GM19463 (cell line): ENCODE measurements at regions not wholly inside any gene's neighbourhood (a gene's known extent, or its start where the extent isn't known, plus 50 kb on each side); places are given as distances from the start of the nearest gene placed in this dataset.

Source experiments
- ATAC-seq: cut with Tn5 transposase; IDR thresholded peaks from one replicate; pipeline ENCODE4 v1.9.1; 2021; ENCODE audit warnings: mild to moderate bottlenecking, moderate library complexity; ENCODE audit not compliant: unreplicated experiment

GRCh38 chr5:98573834-98574320 is 199.6 kb upstream of the RGMB start:
- ATAC-seq, result no peak

- no peak for ATAC-seq
Observed at GRCh38 chr5:98576275-98576674, 197.2 kb upstream of the RGMB start.

GRCh38 chr5:98578438-98578837 is 195.0 kb upstream of the RGMB start:
- ATAC-seq, result no peak

GRCh38 chr5:98581112-98581997 is 192.1 kb upstream of the RGMB start:
- ATAC-seq, result no peak

GRCh38 chr5:98583586-98583985 is 189.9 kb upstream of the RGMB start:
- ATAC-seq, result no peak

- ATAC-seq, result no peak
Observed at GRCh38 chr5:98585661-98586310, 187.7 kb upstream of the RGMB start.

- no peak for ATAC-seq
Observed at GRCh38 chr5:98586581-98586980, 186.9 kb upstream of the RGMB start.

- no peak for ATAC-seq
Observed at GRCh38 chr5:98587166-98587565, 186.3 kb upstream of the RGMB start.

- ATAC-seq, result no peak
Observed at GRCh38 chr5:98588215-98588614, 185.2 kb upstream of the RGMB start.

- no peak for ATAC-seq
Observed at GRCh38 chr5:98593418-98593817, 180.0 kb upstream of the RGMB start.

GRCh38 chr5:98594098-98594497 is 179.4 kb upstream of the RGMB start:
- no peak for ATAC-seq

- no peak for ATAC-seq
Observed at GRCh38 chr5:98599016-98599415, 174.4 kb upstream of the RGMB start.

GRCh38 chr5:98602534-98603112 is 170.8 kb upstream of the RGMB start:
- no peak for ATAC-seq

GRCh38 chr5:98603456-98603855 is 170.0 kb upstream of the RGMB start:
- ATAC-seq, result no peak

- no peak for ATAC-seq
Observed at GRCh38 chr5:98604301-98604700, 169.2 kb upstream of the RGMB start.

- no peak for ATAC-seq
Observed at GRCh38 chr5:98604721-98605425, 168.6 kb upstream of the RGMB start.

- no peak for ATAC-seq
Observed at GRCh38 chr5:98605426-98605825, 168.0 kb upstream of the RGMB start.

- no peak for ATAC-seq
Observed at GRCh38 chr5:98606961-98607360, 166.5 kb upstream of the RGMB start.

GRCh38 chr5:98608052-98608451 is 165.4 kb upstream of the RGMB start:
- no peak for ATAC-seq

- ATAC-seq, result no peak
Observed at GRCh38 chr5:98614341-98614740, 159.1 kb upstream of the RGMB start.

GRCh38 chr5:98621821-98622220 is 151.6 kb upstream of the RGMB start:
- no peak for ATAC-seq
